GM23338 (cell line): ENCODE measurements at regions not wholly inside any gene's neighbourhood (a gene's known extent, or its start where the extent isn't known, plus 50 kb on each side); places are given as distances from the start of the nearest gene placed in this dataset.

Source experiments
- ATAC-seq: fragments of 200-7000 bp; cut with Tn5 transposase; 3 replicates; pipeline ENCODE4 v1.9.1; 2020
- DNase-seq: peaks from one replicate; pipeline ENCODE4 v3.0.0-alpha.2; 2015; ENCODE audit warnings: low spot score
- H2AFZ ChIP-seq: fragments of 200-600 bp; sonication (generic); 2 replicates; pipeline ENCODE4 v1.8.0; 2016; ENCODE audit warnings: antibody characterized with exemption, mild to moderate bottlenecking, moderate library complexity
- H3F3A ChIP-seq: fragments of 200-600 bp; sonication (generic); replicated peaks from 2 replicates; pipeline ENCODE4 v1.8.0; 2017; ENCODE audit warnings: antibody characterized with exemption, mixed run types, low read depth
- H3K27ac ChIP-seq: fragments of 200-600 bp; sonication (generic); 2 replicates; pipeline ENCODE4 v1.6.1; 2016; ENCODE audit warnings: low read depth
- H3K27me3 ChIP-seq: fragments of 200-600 bp; sonication (generic); 2 replicates; pipeline ENCODE4 v1.8.0; 2016; ENCODE audit warnings: mild to moderate bottlenecking, mixed run types, moderate library complexity; ENCODE audit not compliant: insufficient read depth
- H3K36me3 ChIP-seq: fragments of 200-600 bp; sonication (generic); 2 replicates; pipeline ENCODE4 v1.8.0; 2016; ENCODE audit warnings: mild to moderate bottlenecking; ENCODE audit not compliant: insufficient read depth
- H3K4me1 ChIP-seq: fragments of 200-600 bp; sonication (generic); 2 replicates; pipeline ENCODE4 v1.8.0; 2016; ENCODE audit warnings: mild to moderate bottlenecking, moderate library complexity; ENCODE audit not compliant: insufficient read depth
- H3K4me2 ChIP-seq: fragments of 200-600 bp; sonication (generic); 2 replicates; pipeline ENCODE4 v1.7.1; 2017; ENCODE audit warnings: mixed run types
- H3K4me3 ChIP-seq: fragments of 200-600 bp; sonication (generic); 2 replicates; pipeline ENCODE4 v1.6.1; 2016; ENCODE audit warnings: mixed run types
- H3K79me2 ChIP-seq: fragments of 200-600 bp; sonication (generic); replicated peaks from 2 replicates; pipeline ENCODE4 v1.8.0; 2017; ENCODE audit warnings: mild to moderate bottlenecking; ENCODE audit not compliant: insufficient read depth
- H3K9me2 ChIP-seq: fragments of 200-600 bp; sonication (generic); 2 replicates; pipeline ENCODE4 v1.8.0; 2017; ENCODE audit not compliant: insufficient read depth
- H4K20me1 ChIP-seq: fragments of 200-600 bp; sonication (generic); replicated peaks from 2 replicates; pipeline ENCODE4 v1.8.0; 2017; ENCODE audit warnings: mild to moderate bottlenecking; ENCODE audit not compliant: insufficient read depth
- H3K27ac Mint-ChIP-seq: 2 replicates; pipeline ENCODE4 v1.8.0; 2020; ENCODE audit warnings: inconsistent platforms, mild to moderate bottlenecking, moderate library complexity, mixed read lengths
- H3K27me3 Mint-ChIP-seq: 3 replicates; pipeline ENCODE4 v1.8.0; 2022; ENCODE audit warnings: low read depth, mild to moderate bottlenecking, moderate library complexity, mixed read lengths, inconsistent platforms; ENCODE audit not compliant: insufficient read depth, poor library complexity
- H3K36me3 Mint-ChIP-seq: 3 replicates; pipeline ENCODE4 v1.8.0; 2021; ENCODE audit warnings: low read depth, mild to moderate bottlenecking, inconsistent platforms, moderate library complexity, mixed read lengths
- H3K4me1 Mint-ChIP-seq: 3 replicates; pipeline ENCODE4 v1.8.0; 2020; ENCODE audit warnings: mild to moderate bottlenecking, inconsistent platforms, mixed read lengths
- H3K4me3 Mint-ChIP-seq: 3 replicates; pipeline ENCODE4 v1.8.0; 2021; ENCODE audit warnings: moderate library complexity, mild to moderate bottlenecking, inconsistent platforms, mixed read lengths
- H3K9me3 Mint-ChIP-seq: 3 replicates; pipeline ENCODE4 v1.8.0; 2020; ENCODE audit warnings: moderate library complexity, mild to moderate bottlenecking, inconsistent platforms, mixed read lengths
- CREB1 ChIP-seq: fragments of 250-450 bp; sonication (Bioruptor Pico); IDR thresholded peaks from 2 replicates; pipeline ENCODE4 v1.5.0; 2020; ENCODE audit warnings: low read depth, mild to moderate bottlenecking, moderate library complexity
- ETS1 ChIP-seq: IDR thresholded peaks from 2 replicates; pipeline ENCODE4 v1.6.1; 2016; ENCODE audit warnings: antibody characterized with exemption
- EZH2 ChIP-seq: fragments of 200-600 bp; sonication (generic); IDR thresholded peaks from one replicate; pipeline ENCODE4 v1.8.0; 2017; ENCODE audit warnings: antibody characterized with exemption, mild to moderate bottlenecking, low read depth; ENCODE audit not compliant: unreplicated experiment
- EZH2phosphoT487 ChIP-seq: fragments of 200-600 bp; sonication (generic); IDR thresholded peaks from one replicate; pipeline ENCODE4 v1.8.1; 2018; ENCODE audit warnings: antibody characterized with exemption; ENCODE audit not compliant: unreplicated experiment
- JUNB ChIP-seq: IDR thresholded peaks from one replicate; pipeline ENCODE4 v1.6.1; 2016; ENCODE audit warnings: antibody characterized with exemption; ENCODE audit not compliant: unreplicated experiment
- NANOG ChIP-seq: IDR thresholded peaks from 2 replicates; pipeline ENCODE4 v1.6.1; 2016; ENCODE audit warnings: antibody characterized with exemption, borderline replicate concordance
- POLR2AphosphoS5 ChIP-seq: IDR thresholded peaks from 2 replicates; pipeline ENCODE4 v1.6.1; 2016; ENCODE audit warnings: antibody characterized with exemption, low read depth
- ZNF331 ChIP-seq: fragments of 250-450 bp; sonication (Bioruptor Pico); IDR thresholded peaks from 2 replicates; pipeline ENCODE4 v1.5.0; 2020; ENCODE audit warnings: low read depth, mild to moderate bottlenecking, moderate library complexity
- ZNF462 ChIP-seq: fragments of 250-450 bp; sonication (Bioruptor Pico); IDR thresholded peaks from 2 replicates; pipeline ENCODE4 v1.5.0; 2020; ENCODE audit warnings: mild to moderate bottlenecking, moderate library complexity
- TF ChIP-seq, protein P1 (sequence below), 2 experiments: fragments of 200-600 bp in 1 of 2; sonication (generic) in 1 of 2; conservative IDR thresholded peaks; 2 replicates each; pipeline versions ENCODE4 v1.5.1 to v1.6.1; 2016 to 2017; ENCODE audit warnings: antibody characterized with exemption in 2 of 2, low read depth in 2 of 2, mild to moderate bottlenecking in 2 of 2, moderate library complexity in 1 of 2
- TF ChIP-seq, protein P2 (sequence below): IDR thresholded peaks from one replicate; pipeline ENCODE4 v1.6.1; 2018; ENCODE audit warnings: antibody characterized with exemption; ENCODE audit not compliant: unreplicated experiment

DNA sequence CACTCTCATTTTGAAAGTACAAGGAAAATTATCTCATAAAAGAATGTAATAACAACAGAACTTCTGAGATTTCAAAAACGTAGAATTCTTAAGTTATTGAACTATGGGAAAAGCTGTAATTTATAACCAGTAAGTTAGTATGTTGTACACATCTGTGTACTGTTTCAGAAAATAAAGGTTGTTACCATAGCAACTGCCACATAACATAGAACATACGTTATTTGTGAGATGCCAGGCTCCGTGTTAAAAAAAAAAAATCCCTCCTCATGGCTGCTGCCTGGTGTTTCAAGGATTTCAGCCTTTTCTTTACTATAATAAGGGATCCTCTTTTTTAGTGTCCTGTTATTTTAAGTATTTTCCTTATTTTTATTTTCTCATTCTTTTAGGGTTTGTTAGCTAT, 79.5 kb downstream of the RWDD3 start:
- Histone ChIP-seq H3F3A (no peaks in the 10 kb centered on the region), H2AFZ (no peak overlapping the region), H3K4me2 (no peak overlapping the region), H3K27ac (no peak overlapping the region), H3K27me3 (no peaks in the 10 kb centered on the region), H3K4me3 (no peak overlapping the region), H4K20me1 (no peaks in the 10 kb centered on the region), H3K79me2 (no peaks in the 10 kb centered on the region), H3K4me1 (peaks cover 21% of the 10 kb centered on the region), H3K9me2 (peaks cover 18% of the 10 kb centered on the region), H3K36me3 (no peaks in the 10 kb centered on the region)
- H3K9me3 Mint-ChIP-seq: no peaks in the 10 kb centered on the region
- peaks cover 24% of the 10 kb centered on the region for H3K4me1 Mint-ChIP-seq
- no peak overlapping the region for H3K27ac Mint-ChIP-seq
- no peaks in the 10 kb centered on the region for H3K27me3 Mint-ChIP-seq
- DNase-seq (no peak), ATAC-seq (no peak)
- H3K36me3 Mint-ChIP-seq: no peaks in the 10 kb centered on the region
- TF ChIP-seq EZH2 (no peak), ETS1 (no peak), EZH2phosphoT487 (no peak), CREB1 (CRISPR knock-in tag) (no peak), POLR2AphosphoS5 (no peak), ZNF462 (CRISPR knock-in tag) (no peak), ZNF331 (CRISPR knock-in tag) (no peak), JUNB (no peak), NANOG (no peak)
- TF ChIP-seq, protein P1, sequence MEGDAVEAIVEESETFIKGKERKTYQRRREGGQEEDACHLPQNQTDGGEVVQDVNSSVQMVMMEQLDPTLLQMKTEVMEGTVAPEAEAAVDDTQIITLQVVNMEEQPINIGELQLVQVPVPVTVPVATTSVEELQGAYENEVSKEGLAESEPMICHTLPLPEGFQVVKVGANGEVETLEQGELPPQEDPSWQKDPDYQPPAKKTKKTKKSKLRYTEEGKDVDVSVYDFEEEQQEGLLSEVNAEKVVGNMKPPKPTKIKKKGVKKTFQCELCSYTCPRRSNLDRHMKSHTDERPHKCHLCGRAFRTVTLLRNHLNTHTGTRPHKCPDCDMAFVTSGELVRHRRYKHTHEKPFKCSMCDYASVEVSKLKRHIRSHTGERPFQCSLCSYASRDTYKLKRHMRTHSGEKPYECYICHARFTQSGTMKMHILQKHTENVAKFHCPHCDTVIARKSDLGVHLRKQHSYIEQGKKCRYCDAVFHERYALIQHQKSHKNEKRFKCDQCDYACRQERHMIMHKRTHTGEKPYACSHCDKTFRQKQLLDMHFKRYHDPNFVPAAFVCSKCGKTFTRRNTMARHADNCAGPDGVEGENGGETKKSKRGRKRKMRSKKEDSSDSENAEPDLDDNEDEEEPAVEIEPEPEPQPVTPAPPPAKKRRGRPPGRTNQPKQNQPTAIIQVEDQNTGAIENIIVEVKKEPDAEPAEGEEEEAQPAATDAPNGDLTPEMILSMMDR (conservative IDR thresholded peaks at IDR 0.05; ENCODE audit: low read depth in 2 of 2): no peak
- TF ChIP-seq, protein P2, sequence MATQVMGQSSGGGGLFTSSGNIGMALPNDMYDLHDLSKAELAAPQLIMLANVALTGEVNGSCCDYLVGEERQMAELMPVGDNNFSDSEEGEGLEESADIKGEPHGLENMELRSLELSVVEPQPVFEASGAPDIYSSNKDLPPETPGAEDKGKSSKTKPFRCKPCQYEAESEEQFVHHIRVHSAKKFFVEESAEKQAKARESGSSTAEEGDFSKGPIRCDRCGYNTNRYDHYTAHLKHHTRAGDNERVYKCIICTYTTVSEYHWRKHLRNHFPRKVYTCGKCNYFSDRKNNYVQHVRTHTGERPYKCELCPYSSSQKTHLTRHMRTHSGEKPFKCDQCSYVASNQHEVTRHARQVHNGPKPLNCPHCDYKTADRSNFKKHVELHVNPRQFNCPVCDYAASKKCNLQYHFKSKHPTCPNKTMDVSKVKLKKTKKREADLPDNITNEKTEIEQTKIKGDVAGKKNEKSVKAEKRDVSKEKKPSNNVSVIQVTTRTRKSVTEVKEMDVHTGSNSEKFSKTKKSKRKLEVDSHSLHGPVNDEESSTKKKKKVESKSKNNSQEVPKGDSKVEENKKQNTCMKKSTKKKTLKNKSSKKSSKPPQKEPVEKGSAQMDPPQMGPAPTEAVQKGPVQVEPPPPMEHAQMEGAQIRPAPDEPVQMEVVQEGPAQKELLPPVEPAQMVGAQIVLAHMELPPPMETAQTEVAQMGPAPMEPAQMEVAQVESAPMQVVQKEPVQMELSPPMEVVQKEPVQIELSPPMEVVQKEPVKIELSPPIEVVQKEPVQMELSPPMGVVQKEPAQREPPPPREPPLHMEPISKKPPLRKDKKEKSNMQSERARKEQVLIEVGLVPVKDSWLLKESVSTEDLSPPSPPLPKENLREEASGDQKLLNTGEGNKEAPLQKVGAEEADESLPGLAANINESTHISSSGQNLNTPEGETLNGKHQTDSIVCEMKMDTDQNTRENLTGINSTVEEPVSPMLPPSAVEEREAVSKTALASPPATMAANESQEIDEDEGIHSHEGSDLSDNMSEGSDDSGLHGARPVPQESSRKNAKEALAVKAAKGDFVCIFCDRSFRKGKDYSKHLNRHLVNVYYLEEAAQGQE: no peak
- H3K4me3 Mint-ChIP-seq: no peak overlapping the region
